ENCODE measurements at regions not wholly inside any gene's neighbourhood (a gene's known extent, or its start where the extent isn't known, plus 50 kb on each side); places are given as distances from the start of the nearest gene placed in this dataset.
"Not testable (repeated sequence)": the region's sequence is repeated elsewhere in the genome, so short reads cannot be mapped to it uniquely, and the experiment has no call there.

DNA sequence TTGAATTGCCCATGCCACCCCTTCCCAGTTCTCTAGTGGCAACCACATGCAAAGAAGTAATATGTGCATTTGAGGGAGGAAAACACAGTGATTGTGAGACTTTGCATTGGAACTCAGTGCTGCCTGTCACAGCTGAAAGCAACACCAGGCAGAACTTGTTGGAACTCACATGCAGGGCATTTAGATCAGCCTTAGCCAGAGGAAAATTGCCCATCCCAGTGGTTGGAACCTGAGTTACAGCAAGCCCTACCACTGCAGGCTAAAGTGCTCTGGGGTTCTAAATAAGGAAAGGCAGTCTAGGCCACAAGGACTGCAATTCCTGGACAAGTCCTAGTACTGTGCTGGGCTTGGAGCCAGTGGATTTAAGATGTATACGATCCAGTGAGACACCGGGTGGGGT lies 245.3 kb upstream of the UFL1 start:
- no peak for DNase-seq

DNA sequence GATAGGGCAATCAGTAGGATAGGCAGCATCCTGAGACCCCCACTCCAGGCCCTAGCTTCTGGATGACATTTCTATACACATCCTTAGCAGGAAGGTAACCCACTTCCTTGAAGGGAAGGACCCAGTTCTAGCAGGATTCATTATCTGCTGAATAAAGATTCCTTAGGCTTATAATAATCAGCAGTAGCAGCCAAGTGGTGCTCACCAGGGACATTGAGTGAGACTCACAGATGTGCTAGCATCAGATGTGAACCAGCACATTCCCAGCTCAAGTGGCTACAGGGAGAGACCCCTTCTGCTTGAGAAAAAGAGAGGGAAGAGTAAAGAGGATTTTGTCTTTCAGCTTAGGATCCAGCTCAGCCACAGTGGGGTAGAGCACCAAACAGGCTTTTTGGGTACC lies 244.8 kb upstream of the UFL1 start:
- DNase-seq: no peak

- DNase-seq: no peak
These were observed 242.5 kb upstream of the UFL1 start for GRCh38 chr6:96279084-96279483.

GRCh38 chr6:96286503-96286902 lies 235.1 kb upstream of the UFL1 start:
- DNase-seq: no peak

DNA sequence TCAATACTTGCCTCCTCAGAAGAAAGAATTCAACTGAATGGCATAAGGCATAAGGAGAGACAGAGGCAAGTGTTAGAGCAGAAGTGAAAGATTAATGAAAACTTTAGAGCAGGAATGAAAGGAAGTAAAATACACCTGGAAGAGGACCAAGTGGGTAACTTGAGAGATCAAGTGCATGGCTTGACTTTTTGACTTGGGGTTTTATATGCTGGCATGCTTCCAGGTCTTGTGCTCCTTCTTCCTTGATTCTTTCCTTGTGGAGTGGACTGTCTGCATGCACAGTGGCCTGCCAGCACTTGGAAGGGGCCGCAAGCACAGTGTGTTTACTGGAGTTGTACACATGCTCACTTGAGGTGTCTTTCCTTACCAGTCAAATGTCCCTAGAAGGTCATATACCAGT lies 222.1 kb upstream of the UFL1 start:
- DNase-seq: no peak

- DNase-seq: no peak
These were observed 220.6 kb upstream of the UFL1 start for GRCh38 chr6:96301023-96301422.

GRCh38 chr6:96301781-96302180 lies 219.8 kb upstream of the UFL1 start:
- DNase-seq: no peak

- no peak for DNase-seq
These were observed 218.6 kb upstream of the UFL1 start for GRCh38 chr6:96302991-96303390.

DNA sequence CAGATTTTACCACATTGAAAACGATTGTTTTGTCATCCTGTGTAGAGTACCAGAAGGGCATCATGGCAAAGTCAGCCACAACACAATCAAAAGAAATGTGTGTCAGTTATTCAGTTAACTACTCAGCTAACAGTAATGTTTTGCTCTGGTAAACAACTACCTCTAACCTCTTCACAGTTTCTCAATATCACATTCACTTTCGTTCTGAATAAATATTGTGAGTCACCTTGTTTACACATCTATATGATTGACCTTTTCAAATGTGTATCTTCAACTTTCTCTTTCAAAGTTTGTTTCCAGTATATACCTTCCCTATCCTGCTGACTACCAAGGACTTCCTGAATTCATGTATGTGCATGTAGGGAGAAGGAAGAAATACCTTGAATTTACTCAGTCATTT lies 216.6 kb upstream of the UFL1 start:
- no peak for DNase-seq

- DNase-seq: no peak
These were observed 190.7 kb upstream of the UFL1 start for GRCh38 chr6:96330884-96331283.

- no peak for DNase-seq
These were observed 181.4 kb upstream of the UFL1 start for GRCh38 chr6:96340164-96340563.

DNA sequence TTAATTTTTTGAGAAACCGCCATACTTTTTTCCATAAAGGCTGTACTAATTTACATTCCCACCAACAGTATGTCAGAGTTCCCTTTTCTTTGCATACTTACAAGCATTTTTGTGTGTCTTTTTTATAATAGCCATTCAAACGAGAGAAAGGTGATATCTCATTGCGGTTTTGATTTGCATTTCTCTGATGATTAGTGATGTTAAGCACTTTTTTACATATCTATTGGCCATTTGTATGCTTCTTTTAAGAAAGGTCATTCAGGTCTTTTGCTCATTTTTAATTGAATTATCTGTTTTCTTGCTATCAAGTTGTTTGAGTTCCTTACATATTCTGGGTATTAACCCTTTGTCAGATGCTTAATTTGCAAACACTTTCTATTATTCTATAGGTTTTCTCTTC lies 176.1 kb upstream of the UFL1 start:
- no peak for DNase-seq

GRCh38 chr6:96381246-96381645 lies 140.4 kb upstream of the UFL1 start:
- no peak for DNase-seq

GRCh38 chr6:96391776-96392360 lies 129.7 kb upstream of the UFL1 start:
- DNase-seq: no peak

GRCh38 chr6:96394727-96395126 lies 126.9 kb upstream of the UFL1 start:
- no peak for DNase-seq

DNA sequence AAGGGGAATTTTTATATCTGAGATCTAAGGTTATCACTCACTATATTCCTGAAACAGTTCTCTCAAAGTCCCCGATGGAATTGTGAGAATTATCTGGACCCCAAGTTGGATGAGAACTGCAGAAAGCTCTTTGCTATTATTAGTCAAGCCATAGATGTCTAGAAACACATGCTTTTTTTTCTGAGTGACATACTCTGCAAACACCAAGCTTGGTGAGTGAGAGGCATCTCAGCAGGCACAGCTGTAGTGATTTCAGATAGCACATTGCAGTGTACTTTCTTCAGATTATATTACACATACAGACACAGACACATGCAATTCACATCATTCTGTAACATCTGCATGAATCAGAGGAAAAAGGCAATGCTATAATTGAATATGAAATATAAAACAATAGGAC lies 111.1 kb upstream of the UFL1 start:
- no peak for DNase-seq

DNA sequence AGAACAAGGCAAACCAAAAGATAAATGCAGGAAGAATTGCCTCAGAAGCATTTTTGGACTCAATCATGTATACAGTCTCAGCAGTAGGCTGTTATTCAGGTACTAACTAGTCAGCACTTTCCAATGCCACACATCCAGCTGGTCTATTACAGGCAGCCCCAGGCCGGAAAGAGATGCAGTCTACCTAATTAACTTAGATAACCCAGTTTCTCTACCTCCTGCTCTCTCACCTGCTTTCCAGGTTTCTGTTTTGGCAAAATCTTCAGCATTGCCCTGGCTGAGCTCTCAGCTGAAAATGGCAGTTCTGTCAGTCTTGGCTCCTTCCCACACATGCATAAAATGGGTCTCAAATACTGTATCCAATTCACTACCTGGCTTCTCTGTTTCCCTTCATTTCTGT lies 101.3 kb upstream of the UFL1 start:
- no peak for DNase-seq

GRCh38 chr6:96433950-96434349 lies 87.7 kb upstream of the UFL1 start:
- no peak for DNase-seq

DNA sequence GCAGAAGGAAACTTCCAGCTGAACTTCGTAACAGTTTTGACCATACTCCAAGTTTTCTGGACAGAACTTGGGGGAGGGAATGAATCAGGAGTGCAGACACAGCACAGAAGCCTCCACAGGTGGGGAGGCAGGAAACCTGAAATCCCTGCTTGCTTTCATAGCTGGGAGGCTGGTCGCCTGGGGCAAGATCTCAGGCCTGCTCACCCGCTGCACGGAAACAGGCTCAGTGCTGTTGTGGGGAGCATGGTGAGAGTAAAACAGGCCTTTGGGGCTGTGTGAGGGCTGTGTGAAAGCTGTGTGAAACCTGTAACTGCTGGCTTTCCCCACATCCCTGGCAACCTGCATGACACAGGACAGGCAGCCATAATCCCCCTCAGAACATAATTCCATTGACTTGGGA lies 85.2 kb upstream of the UFL1 start:
- DNase-seq: no peak

DNA sequence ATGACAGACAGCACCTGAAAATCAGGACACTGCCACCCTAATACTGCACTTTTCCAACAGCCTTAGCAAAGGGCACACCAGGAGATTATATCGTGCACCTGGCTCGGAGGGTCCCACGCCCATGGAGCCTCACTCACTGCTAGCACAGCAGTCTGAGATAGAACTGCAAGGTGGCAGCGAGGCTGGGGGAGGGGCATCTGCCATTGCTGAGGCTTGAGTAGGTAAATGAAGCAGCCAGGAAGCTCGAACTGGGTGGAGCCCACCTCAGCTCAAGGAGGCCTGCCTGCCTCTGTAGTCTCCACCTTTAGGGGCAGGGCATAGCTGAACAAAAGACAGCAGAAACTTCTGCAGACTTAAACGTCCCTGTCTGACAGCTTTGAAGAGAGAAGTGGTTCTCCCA lies 84.4 kb upstream of the UFL1 start:
- DNase-seq: not testable (repeated sequence)

DNA sequence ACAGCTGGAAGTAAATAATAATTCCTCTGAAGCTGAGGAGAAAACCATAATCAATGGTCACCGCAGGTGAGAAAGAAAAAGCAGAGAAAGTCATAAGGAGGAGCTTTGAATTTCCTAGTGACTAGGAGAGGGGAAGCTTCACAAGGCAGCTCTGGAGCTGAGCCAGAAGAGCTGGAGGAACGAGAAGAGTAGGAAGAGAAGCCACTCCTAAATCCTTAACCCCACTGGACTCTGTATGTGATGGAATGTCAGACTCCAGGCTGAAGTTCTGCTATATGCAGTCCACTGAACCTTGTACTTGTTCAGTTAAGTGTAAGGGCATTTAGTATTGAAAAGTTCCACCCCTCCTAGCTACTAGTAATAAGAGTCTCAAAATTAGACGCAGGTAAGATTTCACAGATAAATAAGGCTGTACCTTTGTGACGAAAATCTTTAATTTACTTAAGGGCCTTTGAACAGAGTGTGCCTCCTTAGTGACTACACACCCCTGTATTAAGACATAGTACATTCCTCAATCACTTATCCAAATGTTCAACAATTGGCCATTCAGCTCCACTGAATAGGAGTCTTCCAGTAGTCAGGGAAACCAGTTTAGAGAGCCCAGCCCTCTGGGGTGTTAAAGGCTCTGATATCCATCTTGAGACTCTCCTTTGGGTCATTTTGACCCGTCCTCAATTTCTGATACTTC lies 71.4 kb upstream of the UFL1 start:
- DNase-seq: peak in 1 of 3 donors; percentile 8

- DNase-seq: peak in 1 of 3 donors; percentile 12
These were observed 70.9 kb upstream of the UFL1 start for GRCh38 chr6:96450770-96451130.

- DNase-seq: peak in 1 of 3 donors; percentile 5
These were observed 62.8 kb upstream of the UFL1 start for GRCh38 chr6:96458771-96459170.

DNA sequence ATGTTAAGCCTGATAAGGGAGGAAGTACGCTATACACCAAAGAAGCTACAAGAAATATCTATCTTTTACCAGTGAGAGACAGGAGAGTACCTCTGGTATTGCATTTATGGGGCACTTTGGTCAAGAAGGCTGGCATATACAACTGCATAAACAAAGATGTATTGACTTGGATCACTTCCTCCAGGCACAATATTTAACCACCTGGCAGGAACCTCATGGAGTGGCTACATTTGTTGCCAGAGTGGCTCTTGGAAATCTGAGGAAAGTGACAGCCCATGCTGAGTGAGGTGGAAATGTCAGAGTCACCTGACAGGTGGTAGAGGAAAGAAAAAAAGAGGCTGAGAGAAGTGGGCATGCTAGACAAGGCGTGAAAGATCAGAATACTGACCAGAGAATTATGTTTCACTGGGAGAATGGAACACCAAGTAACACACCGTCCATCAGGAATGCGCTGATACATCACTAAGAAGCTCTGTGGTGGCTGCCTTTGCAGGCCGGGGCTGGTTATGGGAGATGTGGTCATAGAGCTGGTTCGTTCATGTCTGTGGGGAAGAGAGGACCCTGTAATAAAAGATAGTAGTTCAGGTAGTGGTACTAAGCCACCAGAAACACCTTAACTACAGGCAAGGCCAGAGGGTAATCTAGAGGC lies 61.4 kb upstream of the UFL1 start:
- no peak for DNase-seq

Data from suppressor macrophage treated with lipopolysaccharide for 1 hour (primary cell).